Ovary (tissue), 7 donors: ENCODE measurements at regions not wholly inside any gene's neighbourhood (a gene's known extent, or its start where the extent isn't known, plus 50 kb on each side); places are given as distances from the start of the nearest gene placed in this dataset.
"Not testable (repeated sequence)": the region's sequence is repeated elsewhere in the genome, so short reads cannot be mapped to it uniquely, and the experiment has no call there.

ENCODE experiments used
- DNase-seq, 5 donors: peaks; one replicate each; pipeline ENCODE4 v3.0.0-alpha.2; 2019 to 2020
- H3K27ac ChIP-seq, 2 donors: fragments of 200-600 bp; one replicate each; pipeline versions ENCODE4 v1.5.1 to v1.8.0; 2019 to 2022
- H3K27me3 ChIP-seq: fragments of 200-600 bp; one replicate; pipeline ENCODE4 v1.8.0; 2022
- H3K36me3 ChIP-seq: fragments of 200-600 bp; sonication (generic); one replicate; pipeline ENCODE4 v1.5.1; 2019
- H3K4me1 ChIP-seq: one replicate; pipeline ENCODE4 v1.8.1; 2013; ENCODE audit warnings: mild to moderate bottlenecking, moderate library complexity; ENCODE audit not compliant: insufficient read depth
- H3K4me3 ChIP-seq: fragments of 200-600 bp; sonication (generic); one replicate; pipeline ENCODE4 v1.5.1; 2017
- H3K9me3 ChIP-seq, 2 donors: fragments of 200-600 bp in 1 of 2; sonication (generic) in 1 of 2; one replicate each; pipeline versions ENCODE4 v1.5.1 to v1.8.1; 2013 to 2019; ENCODE audit warnings: mild to moderate bottlenecking in 1 of 2, moderate library complexity in 1 of 2
- EP300 ChIP-seq: sonication (generic); formaldehyde crosslinking; IDR thresholded peaks from one replicate; pipeline ENCODE4 v1.6.1; 2017; ENCODE audit warnings: antibody characterized with exemption
- POLR2A ChIP-seq: fragments of 450-650 bp; IDR thresholded peaks from one replicate; pipeline ENCODE4 v1.6.1; 2017; ENCODE audit warnings: antibody characterized with exemption, mild to moderate bottlenecking, moderate library complexity
- WGBS, 3 donors: extraction: QIAGEN DNeasy Blood & Tissue Kit in 1 of 3; methylation state at CpG; one replicate each; pipeline versions ENCODE4 v1.1.5 to v1.1.7; 2013 to 2017; 5-methylcytosine and 5-hydroxymethylcytosine counted together
- intact Hi-C, 4 donors: fragments of 100-400 bp; cut with DNase I; formaldehyde crosslinking; loops; one replicate each; pipeline versions ENCODE4 v1.11.0 to v1.15.1; 2022 to 2023
- TF ChIP-seq, protein P1 (sequence below), 3 donors: fragments of 450-650 bp in 2 of 3; fragments of 200-600 bp in 1 of 3; IDR thresholded peaks; one replicate each; pipeline versions ENCODE4 v1.5.1 to v1.8.0; 2016 to 2022; ENCODE audit warnings: antibody characterized with exemption in 3 of 3, mild to moderate bottlenecking in 1 of 3
- donor health status: DM: no; HTN: no; CAD: no; lungs with moderate emphysema.
- donor health status: DM: no; HTN: no; CAD: no.
- donor health status: Bipolar disorder and iron deficiency.
- donor health status: DM: no; HTN: no; CAD: no.
- donor health status: DM: yes; HTN: yes; CAD: no.

- WGBS, 3 donors, result 44 to 53% (median 52%) methylated on average over 2 of the region's 2 CpGs
- H3K36me3 ChIP-seq, result no peaks in the 10 kb centered on the region
- no peaks in the 10 kb centered on the region for H3K27me3 ChIP-seq
- no peak for TF ChIP-seq EP300
- TF ChIP-seq, protein P1, sequence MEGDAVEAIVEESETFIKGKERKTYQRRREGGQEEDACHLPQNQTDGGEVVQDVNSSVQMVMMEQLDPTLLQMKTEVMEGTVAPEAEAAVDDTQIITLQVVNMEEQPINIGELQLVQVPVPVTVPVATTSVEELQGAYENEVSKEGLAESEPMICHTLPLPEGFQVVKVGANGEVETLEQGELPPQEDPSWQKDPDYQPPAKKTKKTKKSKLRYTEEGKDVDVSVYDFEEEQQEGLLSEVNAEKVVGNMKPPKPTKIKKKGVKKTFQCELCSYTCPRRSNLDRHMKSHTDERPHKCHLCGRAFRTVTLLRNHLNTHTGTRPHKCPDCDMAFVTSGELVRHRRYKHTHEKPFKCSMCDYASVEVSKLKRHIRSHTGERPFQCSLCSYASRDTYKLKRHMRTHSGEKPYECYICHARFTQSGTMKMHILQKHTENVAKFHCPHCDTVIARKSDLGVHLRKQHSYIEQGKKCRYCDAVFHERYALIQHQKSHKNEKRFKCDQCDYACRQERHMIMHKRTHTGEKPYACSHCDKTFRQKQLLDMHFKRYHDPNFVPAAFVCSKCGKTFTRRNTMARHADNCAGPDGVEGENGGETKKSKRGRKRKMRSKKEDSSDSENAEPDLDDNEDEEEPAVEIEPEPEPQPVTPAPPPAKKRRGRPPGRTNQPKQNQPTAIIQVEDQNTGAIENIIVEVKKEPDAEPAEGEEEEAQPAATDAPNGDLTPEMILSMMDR (IDR thresholded peaks at IDR 0.05), result peak; percentile 86 to 94 (median 92)
- H3K4me1 ChIP-seq, result peaks cover 1% of the 10 kb centered on the region
- DNase-seq, result peak in 4 of 5 donors; percentile 47 to 76 (median 56)
- intact Hi-C loops, result loop anchor here (2.0 to 10.0 kb wide), 5 partner anchors 102 to 199 kb away; partner anchors contain the start of gene SEPTIN7 (in 2 of the 4)
- no peaks in the 10 kb centered on the region for H3K9me3 ChIP-seq
- H3K4me3 ChIP-seq, result no peak overlapping the region
- no peak overlapping the region for H3K27ac ChIP-seq
Measured at GRCh38 chr7:35906191-35906908, 105.5 kb downstream of the SEPTIN7 start.

GRCh38 chr7:35908331-35909216 lies 107.7 kb downstream of the SEPTIN7 start:
- no peaks in the 10 kb centered on the region for H3K27me3 ChIP-seq
- no peaks in the 10 kb centered on the region for H3K9me3 ChIP-seq
- no peak overlapping the region for H3K27ac ChIP-seq
- 41 to 46% (median 45%) methylated on average over 11 of the region's 11 CpGs for WGBS, 3 donors
- no peak overlapping the region for H3K4me3 ChIP-seq
- DNase-seq, result peak in 3 of 5 donors; percentile 22 to 52 (median 24)
- peaks cover 1% of the 10 kb centered on the region for H3K4me1 ChIP-seq
- intact Hi-C loops, result loop anchor here (5.0 to 10.0 kb wide), 4 partner anchors 104 to 201 kb away; partner anchors contain the start of gene SEPTIN7 (in 2 of the 4)
- H3K36me3 ChIP-seq, result no peaks in the 10 kb centered on the region
- TF ChIP-seq POLR2A (no peak), EP300 (no peak)
- TF ChIP-seq, protein P1 (IDR thresholded peaks at IDR 0.05), result no peak

GRCh38 chr7:35909870-35910357 lies 109.1 kb downstream of the SEPTIN7 start:
- Histone ChIP-seq H3K27me3 (no peaks in the 10 kb centered on the region), H3K4me3 (no peak overlapping the region), H3K36me3 (no peaks in the 10 kb centered on the region), H3K27ac (no peak overlapping the region), H3K4me1 (peaks cover 1% of the 10 kb centered on the region), H3K9me3 (no peaks in the 10 kb centered on the region)
- DNase-seq, result no peak
- WGBS, 3 donors, result 78 to 85% (median 82%) methylated on average over 4 of the region's 4 CpGs
- TF ChIP-seq EP300, result no peak
- TF ChIP-seq POLR2A, result no peak
- TF ChIP-seq, protein P1 (IDR thresholded peaks at IDR 0.05), result no peak
- intact Hi-C loops, result loop anchor here (5.0 to 10.0 kb wide), 6 partner anchors 105 to 415 kb away; partner anchors contain the start of gene SEPTIN7 (in 2 of the 4)

DNA sequence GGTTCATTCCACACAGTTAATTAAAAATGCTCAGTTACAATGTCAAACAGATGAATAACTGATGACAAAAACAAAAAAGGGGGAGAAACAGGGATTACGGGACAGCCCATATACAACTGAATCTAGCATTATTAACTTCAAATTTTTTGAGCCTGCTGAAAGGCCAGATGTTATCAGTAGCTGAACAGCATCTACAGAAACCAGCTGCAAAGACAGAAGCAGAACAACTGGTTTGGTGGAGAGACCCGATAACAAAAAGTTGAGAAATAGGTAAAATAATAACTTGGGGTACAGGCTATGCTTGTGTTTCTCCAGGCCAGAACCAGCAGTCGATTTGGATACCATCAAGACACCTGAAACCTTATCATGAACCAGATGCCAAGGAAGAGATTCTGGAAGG lies 109.8 kb downstream of the SEPTIN7 start:
- H3K9me3 ChIP-seq, DNase-seq, H3K4me1 ChIP-seq, H3K27ac ChIP-seq, H3K4me3 ChIP-seq, H3K36me3 ChIP-seq, H3K27me3 ChIP-seq: not testable (repeated sequence)
- intact Hi-C loops, result loop anchor here in 2 of 4 donors (10.0 kb wide), 2 partner anchors 404 to 414 kb away; no protein-coding TSS in a partner anchor
- WGBS, 3 donors, result 79 to 87% (median 86%) methylated on average over 3 of the region's 3 CpGs

GRCh38 chr7:35913350-35913749 lies 112.5 kb downstream of the SEPTIN7 start:
- not testable (repeated sequence) for H3K4me3 ChIP-seq, DNase-seq, H3K9me3 ChIP-seq, H3K27ac ChIP-seq, H3K4me1 ChIP-seq, H3K36me3 ChIP-seq, H3K27me3 ChIP-seq
- WGBS, 3 donors, result 95 to 98% (median 98%) methylated on average over 2 of the region's 2 CpGs
- intact Hi-C loops, result loop anchor here in 2 of 4 donors (10.0 kb wide), 2 partner anchors 401 to 411 kb away; no protein-coding TSS in a partner anchor

DNA sequence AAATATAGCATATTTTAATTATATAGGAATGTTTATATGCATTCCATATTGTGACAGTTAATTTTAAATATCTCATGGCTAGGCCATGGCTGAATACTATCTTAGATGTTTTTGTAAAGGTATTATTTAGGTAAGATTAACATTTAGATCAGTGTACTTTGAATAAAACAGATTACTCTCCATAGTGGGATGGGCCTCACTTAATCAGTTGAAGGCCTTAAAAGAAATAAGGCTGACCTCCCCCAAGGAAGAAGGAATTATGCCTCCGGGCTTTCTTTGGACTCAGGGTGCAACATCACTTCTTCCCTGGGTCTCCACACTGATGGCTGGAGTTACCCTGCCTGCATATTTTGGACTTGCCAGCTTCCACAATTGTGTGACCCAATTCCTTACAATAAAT lies 113.4 kb downstream of the SEPTIN7 start:
- H3K27ac ChIP-seq, H3K4me1 ChIP-seq, H3K27me3 ChIP-seq, H3K36me3 ChIP-seq, DNase-seq, H3K9me3 ChIP-seq, H3K4me3 ChIP-seq: not testable (repeated sequence)
- 91 to 92% (median 91%) methylated on average over 1 of the region's 1 CpG for WGBS, 3 donors
- intact Hi-C loops, result loop anchor here in 2 of 4 donors (10.0 kb wide), 2 partner anchors 401 to 411 kb away; no protein-coding TSS in a partner anchor

DNA sequence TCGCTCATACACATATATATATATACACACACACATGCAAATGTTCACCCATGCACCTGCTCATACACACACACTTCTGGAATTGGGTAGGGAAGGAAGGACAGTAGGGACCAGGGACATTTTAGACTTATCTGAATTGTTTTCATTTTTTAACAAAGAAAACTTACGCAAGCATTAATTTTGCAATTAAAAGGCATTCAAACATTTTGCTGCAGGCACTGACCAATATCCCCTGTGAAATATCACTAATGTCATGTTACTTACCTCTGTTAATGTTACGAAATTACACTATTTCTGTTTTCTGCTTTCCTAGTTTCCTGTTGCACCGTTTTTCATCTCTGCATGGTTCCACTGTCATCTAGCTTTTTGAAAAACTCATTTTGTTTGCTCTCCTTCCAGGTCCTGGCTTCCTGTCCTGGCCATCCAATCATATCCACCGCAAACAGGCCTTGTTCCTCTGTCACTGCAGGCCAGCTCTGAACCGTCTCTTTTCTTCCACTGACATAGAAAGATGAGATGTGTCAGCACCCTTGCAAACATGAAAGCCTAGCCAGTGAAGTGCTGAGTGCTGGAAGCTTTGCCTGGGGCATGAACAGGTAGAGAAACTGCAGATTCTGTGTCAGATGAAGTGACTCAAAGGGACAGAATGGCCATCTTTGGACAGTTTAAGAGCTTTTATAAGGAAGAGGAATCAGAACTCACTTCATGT lies 114.5 kb downstream of the SEPTIN7 start:
- 75 to 83% (median 79%) methylated on average over 6 of the region's 6 CpGs for WGBS, 3 donors
- not testable (repeated sequence) for H3K36me3 ChIP-seq, H3K27me3 ChIP-seq, H3K4me3 ChIP-seq, DNase-seq, H3K9me3 ChIP-seq, H3K4me1 ChIP-seq, H3K27ac ChIP-seq
- intact Hi-C loops, result loop anchor here in 2 of 4 donors (10.0 kb wide), 2 partner anchors 399 to 409 kb away; no protein-coding TSS in a partner anchor
